HG02610 (cell line): ENCODE measurements at regions not wholly inside any gene's neighbourhood (a gene's known extent, or its start where the extent isn't known, plus 50 kb on each side); places are given as distances from the start of the nearest gene placed in this dataset.
A peak's percentile ranks its signal among the peaks of the same experiment; 100 is the strongest.

ENCODE experiments used
- ATAC-seq: cut with Tn5 transposase; IDR thresholded peaks from one replicate; pipeline ENCODE4 v1.9.1; 2021; ENCODE audit warnings: mild to moderate bottlenecking, moderate library complexity; ENCODE audit not compliant: unreplicated experiment

DNA sequence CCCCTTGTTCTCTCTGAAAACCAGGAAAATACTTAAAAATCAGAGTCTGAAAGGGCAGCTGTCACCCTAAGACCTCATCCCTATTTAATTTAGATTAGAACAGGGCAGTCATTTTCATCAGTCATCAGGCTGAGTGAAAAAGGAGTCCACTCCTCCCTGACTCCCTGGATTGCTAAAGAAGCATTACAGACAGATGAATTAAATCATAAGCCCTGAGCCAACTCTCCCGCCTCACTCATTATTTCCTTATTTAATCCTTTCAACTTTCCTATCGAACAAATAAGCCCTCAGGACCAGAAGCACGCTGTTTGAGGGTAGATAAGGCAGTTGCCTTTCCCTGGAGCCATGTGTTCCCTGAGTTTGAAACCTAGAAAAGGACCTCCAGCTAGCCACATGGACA, 201.9 kb upstream of the ANKRD55 start:
- ATAC-seq, result no peak

DNA sequence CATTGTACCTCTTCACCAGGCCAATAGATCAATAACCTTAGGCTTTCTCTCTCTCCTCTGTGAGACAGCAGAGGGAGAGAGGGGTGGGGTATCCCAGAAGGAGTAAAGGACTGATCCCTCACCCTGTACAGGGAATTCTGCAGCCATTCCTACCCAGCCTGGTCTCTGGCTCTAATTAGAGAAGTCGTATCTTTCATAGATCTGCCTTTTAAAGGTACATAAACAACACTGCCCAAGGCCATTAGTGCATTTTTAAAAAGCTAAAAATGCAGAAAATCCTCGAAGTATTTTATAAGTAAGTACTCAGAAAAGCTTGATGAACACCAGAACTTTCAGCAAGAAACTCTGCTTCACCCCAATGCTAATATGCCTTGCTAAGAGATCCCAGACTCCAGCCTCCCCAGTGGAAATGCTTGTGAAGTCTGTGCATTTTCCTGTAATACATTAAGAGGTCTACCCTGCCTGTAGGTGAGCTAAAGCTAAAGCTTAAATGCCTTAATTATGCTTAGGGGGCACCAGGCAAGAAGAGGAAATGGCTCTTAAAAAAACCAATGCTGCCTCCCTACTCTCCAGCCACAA, 200.0 kb upstream of the ANKRD55 start:
- ATAC-seq, result no peak

DNA sequence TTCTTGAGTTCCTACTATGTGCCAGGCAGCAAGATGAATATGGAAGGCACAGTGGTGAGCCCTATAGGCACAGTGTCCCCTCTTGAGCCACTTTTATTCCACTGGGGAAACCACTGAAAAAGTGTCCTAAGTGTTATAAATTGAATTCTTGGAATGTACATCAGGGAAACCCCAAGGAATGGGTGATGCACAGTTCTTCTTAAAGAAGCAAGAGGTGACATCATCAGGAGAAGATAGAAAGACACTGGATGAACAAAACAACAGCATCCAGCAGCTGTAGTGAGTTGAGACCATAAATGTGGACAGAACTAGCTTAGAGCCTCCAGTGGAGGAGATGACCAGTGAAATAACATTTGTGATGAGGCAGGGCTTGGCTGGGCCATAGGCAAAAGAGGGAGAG, 199.2 kb upstream of the ANKRD55 start:
- ATAC-seq, result no peak

DNA sequence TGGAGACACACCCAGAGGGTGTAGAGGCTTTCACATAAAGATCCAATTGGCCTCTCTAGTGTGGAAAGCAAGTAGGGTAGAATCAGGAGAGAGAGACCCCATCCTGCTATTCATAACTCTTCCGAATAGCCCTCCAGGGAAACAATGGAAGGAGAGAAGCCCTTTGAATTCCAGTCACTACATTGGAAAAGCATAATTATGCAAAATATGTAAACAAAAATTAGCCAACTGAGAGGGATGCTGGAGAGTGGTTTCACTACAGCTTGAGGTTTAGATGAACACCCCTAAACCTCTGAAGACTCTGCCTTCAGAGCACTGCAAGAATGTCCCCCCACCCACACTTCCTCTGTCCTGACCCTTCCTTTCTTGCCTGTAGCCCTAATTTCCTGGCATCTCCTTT, 197.3 kb upstream of the ANKRD55 start:
- no peak for ATAC-seq

DNA sequence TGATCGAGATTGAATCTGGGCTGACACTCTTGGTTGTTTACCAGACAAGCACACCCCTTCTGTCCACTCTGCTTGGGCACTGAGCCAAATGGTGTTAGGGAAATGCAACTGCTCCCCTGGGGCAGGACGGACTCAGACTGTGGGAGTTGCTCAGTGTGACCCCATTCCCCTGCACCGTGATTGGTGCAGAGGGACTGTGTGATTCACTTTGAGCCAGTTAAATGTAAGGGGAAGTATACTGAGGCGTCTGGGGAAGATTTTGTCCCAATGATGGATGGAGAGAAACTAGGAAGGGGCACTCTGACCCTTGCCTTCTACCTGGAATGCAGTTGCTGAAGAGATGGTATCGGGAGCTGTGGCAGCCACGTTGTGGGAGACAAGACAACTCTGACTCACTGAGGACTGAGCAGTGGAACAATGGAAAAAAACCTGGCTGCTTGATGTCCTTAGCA, 196.0 kb upstream of the ANKRD55 start:
- ATAC-seq, result no peak

DNA sequence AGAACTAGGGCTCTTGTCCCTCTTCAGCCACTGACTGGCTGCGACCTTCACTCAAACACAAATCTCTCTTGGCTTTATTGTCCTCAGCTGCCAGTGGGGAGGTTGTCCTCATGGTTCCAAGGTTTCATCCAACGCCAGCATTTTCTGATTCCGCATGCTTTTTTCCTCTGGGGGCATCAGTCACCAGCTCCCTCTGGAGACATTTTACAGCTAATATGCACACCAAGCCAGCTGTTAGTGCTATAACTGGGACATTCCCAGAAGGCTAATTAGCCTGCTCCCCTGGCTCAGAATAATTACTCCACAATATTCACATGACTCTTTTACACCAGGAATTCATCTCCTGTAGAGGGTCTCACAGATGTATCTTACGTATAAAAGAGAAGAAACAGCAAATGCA, 193.6 kb upstream of the ANKRD55 start:
- ATAC-seq, result no peak

DNA sequence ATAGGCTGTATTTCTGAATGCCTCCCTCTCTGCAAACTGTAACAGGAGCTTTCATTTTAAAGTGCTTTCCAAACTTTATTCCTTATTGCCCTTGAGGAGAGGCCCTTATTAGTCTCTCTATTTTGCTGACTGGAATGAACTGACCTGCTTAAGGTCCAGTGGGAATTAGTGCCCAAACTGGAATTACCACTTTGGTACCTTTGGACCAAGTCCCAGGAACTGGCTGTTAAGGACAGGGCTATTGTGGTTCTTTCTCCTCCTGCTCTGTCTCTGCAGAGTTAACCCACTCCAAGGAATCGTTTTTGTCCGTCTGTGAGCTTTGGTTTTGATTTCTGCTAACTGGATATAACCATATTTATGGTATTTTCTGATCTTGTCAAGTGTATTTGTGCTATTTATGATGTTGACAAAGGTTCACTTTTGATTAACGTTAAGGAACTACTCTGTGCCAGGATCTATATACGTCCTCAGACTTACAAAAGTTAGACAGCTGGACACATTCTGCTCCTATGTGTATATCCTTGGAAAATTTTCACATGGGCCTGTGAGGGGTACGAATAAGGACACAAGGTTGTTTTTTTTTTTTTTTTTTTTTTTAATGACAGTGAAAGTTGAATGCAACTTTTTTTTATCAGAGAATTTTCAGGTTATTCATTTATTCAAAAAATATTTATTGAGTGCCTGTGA, 189.1 kb upstream of the ANKRD55 start:
- ATAC-seq, result no peak

DNA sequence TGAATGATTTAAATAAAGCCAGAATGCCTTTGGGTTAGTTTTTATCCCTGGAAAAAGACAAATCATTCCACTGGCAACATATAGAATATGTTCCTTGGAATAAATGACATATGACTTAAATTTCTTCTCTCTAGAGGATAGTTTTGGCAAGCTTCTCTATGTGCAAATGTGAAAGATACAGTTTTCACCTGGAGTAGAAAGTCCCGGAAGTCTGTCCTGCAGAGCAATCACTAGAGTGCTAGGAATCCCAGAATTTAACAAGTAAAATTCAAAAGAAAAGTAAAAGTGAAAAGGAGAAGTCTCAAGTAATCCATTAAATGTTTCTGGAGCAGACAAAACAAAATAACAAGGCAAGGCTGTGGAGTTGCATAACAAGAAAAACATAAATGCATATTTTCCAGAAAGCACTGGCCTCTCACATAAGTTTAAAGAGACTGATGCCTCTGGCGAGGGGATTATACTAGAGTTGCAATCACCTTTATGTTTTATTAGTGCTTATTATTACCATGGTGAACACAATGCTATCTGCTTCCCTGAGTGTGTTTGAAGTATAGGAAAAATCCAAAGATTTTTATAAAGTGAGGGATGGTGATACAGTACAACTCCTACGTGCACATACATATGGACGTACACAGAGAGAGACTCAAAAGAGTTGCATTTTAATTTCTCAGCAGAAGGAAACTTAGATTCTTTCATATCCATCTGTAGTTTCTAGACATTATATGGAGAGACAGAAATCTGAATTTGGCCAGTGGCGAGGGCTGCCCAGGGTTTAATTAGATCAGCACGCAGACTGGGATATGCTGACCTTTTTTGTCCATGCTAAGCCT, 188.3 kb upstream of the ANKRD55 start:
- ATAC-seq, result no peak

DNA sequence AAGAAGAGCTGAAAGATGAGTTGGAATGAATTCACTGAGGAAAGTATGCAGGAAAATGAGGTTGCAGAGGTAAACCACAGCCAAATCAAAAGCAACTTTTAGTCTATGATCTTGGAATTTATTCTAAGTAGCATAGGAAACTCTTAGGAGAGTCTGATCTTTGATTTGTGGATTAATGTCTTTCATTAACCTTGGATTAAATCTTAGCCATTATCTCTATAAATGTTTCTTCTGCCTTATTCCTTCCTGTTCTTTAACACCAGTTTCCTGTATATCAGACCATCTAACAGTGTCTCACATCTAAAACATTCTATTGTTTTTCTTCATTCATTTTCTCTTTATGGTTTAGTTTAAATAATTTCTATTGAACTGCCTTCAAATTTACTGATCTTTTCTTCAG, 187.2 kb upstream of the ANKRD55 start:
- ATAC-seq, result no peak

DNA sequence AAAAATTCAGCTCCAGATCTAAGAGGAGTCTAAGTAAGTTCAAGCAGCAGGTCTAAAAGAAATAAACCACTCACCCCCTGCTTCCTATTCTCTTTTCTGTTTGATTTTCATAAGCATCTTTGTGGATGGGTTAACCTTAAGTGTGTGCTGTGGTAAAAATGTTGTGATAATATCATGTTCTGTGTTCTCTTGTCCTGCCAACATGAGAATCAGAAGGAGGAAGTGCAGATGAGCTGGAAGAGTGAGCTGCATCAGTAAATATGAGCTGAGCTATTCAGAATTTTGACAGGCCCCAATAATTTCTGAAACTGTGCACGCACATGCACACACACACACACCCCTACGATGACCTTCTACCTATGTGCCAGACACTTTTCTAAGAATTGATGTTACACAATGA, 186.5 kb upstream of the ANKRD55 start:
- ATAC-seq, result no peak

DNA sequence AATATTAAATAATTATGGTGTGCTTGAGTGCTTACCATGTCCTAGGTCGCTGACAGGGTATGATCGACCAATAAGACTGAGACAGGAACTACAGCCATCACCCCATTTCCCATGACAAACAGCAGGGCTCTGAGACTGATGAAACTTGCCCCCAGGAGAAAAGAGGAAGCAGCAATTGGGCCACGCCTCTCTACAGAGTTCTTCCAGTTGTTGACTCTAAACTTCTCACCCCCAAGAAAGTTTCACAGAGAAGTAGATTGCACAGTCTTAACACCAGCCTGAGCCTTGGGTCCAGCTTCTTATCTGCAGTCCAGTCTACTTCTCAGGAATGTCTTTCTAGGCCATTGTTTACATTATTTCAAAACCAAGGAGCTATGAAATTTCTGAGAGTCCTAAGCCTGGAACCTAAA, 182.2 kb upstream of the ANKRD55 start:
- peak; percentile 86 for ATAC-seq

DNA sequence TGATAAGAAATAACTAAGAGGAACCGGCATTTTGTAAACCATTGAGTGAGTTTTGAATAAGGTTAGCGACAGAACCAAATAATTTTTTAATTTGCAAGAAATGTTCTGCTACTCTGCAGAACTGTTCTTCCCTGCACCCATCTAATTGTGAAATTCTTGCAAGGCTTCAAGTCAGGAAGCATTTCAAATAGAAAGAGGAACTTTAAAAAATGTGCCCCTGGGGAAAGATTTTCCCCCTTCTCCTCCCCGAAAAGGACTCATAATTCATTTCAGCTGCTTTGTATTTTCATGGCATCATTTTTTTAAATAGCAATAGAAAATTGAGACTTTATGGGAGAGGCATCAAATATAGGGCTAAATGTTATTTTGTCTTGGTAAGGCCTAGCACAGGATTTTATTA, 180.9 kb upstream of the ANKRD55 start:
- ATAC-seq, result no peak

DNA sequence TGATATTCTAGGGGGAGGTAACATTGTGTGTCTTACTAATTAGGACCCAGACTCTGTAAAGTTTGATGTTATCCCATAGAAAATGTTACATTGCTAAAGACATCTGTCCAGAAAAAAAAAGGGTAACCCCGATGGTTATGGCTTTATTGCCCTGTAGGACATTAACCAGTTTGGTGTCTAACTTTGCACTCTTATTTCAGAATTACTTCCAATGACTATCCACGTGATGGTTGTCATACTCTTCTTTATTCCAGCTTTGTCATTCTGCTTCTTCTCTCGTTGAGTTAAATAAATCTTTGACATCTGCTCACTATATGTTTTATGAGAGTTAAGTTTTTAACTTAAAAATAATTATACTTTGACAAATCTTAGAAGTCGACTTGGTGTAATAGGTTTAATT, 180.4 kb upstream of the ANKRD55 start:
- ATAC-seq, result no peak

DNA sequence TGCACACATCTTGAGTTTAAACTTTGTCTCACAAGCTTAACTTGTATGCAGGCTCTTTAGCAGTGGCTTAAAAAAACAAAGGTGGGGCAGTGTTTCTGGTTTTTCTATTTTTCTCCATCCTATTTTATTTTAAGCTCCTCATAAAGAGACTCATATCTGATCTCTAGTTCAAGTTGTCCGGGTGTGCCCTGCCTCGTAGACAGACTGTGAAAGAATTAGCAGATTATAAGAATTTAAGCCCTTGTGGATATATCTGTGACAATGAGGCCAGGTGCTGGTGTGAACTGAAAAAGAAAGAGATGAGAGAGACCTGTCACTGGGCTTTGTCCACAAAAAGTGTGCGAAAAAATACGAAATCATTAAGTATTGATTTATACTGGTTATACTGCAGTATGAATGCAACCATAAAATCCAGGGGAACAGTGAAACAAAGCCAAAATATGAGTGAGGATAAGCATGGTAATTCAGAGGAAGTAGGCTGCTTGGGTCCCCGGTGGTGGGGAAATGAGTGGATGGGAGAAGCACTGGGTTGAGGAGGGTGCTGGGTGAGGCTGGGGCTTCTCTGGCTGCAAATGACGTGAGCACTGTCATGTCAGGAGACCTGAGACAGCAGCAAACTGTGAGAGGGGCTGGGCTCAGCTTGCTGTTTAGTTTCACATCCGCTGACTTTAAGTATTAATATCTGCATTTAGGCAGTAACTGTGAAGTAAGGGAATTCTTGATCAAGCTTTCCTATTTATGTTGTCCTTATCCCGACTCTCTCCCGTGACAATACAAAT, 179.7 kb upstream of the ANKRD55 start:
- ATAC-seq, result peak; percentile 93

DNA sequence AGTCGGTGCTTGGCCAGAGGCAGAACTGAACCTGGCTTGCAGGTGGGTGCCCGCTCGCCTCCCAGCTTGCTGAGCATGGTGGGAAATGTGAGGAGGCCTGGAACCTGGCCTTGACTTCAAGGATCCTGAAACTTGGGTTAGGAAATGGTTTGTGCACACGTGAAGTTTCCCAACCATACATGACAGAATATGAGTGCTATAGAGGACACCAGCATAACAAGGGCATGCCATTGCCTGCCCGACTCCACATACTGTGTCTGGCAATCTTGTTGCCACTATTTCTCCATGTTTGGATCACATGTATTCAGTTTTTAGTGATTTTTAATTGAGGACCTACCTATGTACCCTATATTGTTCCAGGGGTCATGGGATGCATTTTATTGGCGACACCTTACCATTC, 177.6 kb upstream of the ANKRD55 start:
- no peak for ATAC-seq

DNA sequence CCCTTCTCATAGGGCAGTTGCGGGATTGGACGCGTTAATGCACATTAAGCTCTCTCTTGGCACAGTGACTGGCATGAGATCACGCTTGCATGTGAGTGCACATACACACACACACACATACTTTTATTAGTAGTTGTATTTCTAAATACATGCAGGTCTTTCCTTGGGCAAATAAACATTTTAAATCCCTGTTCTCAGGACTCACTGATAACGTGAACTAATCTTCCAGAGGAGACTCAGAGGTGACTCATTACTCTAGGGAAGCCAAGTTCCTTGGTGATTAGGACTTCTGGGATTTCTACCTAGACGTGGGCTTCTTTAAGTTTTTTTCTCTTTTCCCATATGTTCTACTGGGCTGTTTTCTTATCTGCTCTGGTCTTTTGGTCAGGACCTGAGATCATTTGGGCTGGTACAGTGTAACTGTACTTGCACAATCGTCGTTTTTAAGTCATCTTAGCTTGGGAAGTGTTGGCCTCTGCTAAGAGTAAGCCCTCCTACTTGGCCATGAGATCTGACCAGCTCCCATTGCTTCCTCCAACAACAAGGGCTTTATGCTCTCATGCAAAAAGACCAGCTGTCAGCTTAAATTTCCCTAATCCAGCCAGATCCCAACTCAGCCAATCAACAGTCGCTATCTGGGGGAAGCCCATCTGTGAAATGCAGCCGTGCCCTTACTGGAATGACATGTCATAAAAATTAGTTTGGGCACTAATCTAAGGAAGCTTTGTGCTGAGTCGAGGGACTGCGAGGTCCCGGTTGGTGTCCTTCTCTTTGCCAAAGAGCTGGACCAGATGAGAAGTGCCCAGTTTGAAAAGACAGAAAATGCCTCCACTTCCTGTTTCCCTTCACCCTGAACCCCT, 176.4 kb upstream of the ANKRD55 start:
- ATAC-seq, result no peak

DNA sequence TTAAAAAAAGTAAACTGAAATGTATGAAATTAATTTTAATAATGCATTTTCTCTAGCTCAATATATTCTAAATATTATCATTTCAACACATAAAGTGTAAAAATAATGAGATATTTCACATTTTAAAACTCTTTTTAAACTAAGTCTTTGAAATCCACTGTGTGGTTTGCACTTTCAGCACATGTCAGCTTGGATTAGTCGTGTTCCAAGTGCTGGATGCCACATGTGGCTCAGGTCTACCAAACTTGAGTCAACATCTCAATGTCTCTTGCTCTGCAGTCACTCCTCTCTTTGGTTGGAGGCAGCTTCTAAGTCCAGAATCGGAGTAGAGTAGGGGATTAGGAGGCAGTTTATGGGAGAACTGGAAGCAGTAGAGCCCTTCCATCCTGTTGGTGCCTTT, 173.7 kb upstream of the ANKRD55 start:
- ATAC-seq, result no peak

DNA sequence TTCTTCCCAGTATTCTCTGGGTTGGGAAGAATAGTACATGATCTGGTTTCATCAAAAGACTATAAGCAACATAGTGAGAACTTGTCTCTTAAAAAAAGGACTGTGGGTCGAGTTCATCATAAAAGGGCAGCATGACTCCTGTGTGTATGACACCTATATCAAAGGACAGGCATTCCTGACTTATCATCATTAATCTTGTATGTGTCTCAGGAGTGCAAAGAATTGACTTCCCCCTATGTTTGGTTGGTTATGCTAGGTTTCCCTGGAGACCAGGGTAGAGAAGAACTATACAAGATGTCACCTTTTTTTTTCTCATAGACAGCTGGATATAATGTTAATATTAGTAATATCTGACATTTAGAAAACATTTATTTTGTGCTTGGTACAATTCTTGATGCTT, 173.1 kb upstream of the ANKRD55 start:
- ATAC-seq, result no peak

DNA sequence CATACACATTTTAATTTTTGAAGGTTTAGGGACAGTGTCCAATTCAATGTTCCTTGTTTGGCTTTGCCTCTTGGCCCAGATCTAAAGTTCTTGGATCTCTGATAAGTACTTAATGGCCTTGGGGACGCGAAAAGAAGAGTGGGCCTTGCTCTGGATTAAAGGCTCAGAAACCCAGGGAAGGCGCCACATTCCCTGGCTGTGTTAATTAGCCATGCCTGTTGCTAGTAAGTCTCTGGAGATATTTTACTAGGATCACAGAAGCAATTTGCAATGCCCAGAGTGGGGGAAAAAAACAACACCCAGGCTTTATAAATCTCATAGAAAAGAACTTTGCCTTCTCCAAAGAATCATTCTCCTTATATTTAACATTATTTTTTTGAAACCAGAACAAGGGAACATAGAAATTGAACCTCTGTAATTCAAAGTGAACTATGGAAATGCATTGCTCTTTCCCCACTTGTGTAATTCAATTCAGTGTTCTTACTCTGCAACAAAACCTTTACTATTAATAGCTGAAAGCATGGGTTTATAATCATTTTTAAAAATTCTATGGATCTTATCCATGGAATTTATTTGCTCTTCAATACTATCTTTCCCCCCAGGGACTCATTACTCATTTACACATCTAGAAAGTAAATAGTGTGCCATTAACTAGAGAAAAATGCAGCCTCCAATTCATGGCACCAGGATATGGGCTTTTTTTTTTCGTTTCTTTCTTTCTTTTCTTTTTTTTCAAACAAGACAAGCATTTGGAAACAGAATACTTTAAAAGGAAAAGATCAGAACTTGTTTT, 172.2 kb upstream of the ANKRD55 start:
- no peak for ATAC-seq
